ENCODE measurements at regions not wholly inside any gene's neighbourhood (a gene's known extent, or its start where the extent isn't known, plus 50 kb on each side); places are given as distances from the start of the nearest gene placed in this dataset.

GRCh38 chrX:55151199-55151598 is 62.4 kb downstream of the PAGE2 start:
- H3K56ac ChIP-seq (ENCODE audit: insufficient read length, low read depth, low read length): no peak overlapping the region
- no peak overlapping the region for H3K27ac Mint-ChIP-seq
- no peak overlapping the region for H3K27ac ChIP-seq (ENCODE audit: insufficient read length, low read depth, low read length)
- no peak overlapping the region for H2BK5ac ChIP-seq (ENCODE audit: insufficient read length, low read length)
- H3K9me3 Mint-ChIP-seq: peaks cover 44 to 45% of the 10 kb centered on the region in 2 experiments
- no peak overlapping the region for H3K4me3 Mint-ChIP-seq
- H3K4me1 ChIP-seq (ENCODE audit: insufficient read depth, low read length): no peaks in the 10 kb centered on the region
- H3K4ac ChIP-seq (ENCODE audit: low read depth, low read length): no peak overlapping the region
- no peak overlapping the region for H3K23ac ChIP-seq (ENCODE audit: insufficient read length, low read depth, low read length)
- no peak overlapping the region for H3K14ac ChIP-seq (ENCODE audit: insufficient read depth, low read length)
- TF ChIP-seq CTCF (conservative IDR thresholded peaks at IDR 0.05): no peak
- no peak overlapping the region for H4K91ac ChIP-seq (ENCODE audit: insufficient read length, low read depth, low read length)
- H4K5ac ChIP-seq (ENCODE audit: insufficient read length, low read depth, low read length): no peak overlapping the region
- no peaks in the 10 kb centered on the region for H3K27me3 Mint-ChIP-seq (ENCODE audit: low read depth)
- no peak overlapping the region for H2AK5ac ChIP-seq (ENCODE audit: insufficient read length, low read length)
- no peaks in the 10 kb centered on the region for H4K20me1 ChIP-seq (ENCODE audit: control insufficient read depth, insufficient read depth, insufficient read length)
- H3K23me2 ChIP-seq (ENCODE audit: insufficient read length, low read depth, low read length, poor library complexity, severe bottlenecking): no peaks in the 10 kb centered on the region
- H2BK120ac ChIP-seq (ENCODE audit: low read depth, low read length, poor library complexity, severe bottlenecking): no peak overlapping the region
- peaks cover 0 to 3% of the 10 kb centered on the region in 2 experiments; a peak in 1 of 4 replicates for H3K4me1 Mint-ChIP-seq
- H2BK15ac ChIP-seq (ENCODE audit: low read depth, low read length): no peak overlapping the region
- peaks cover 0 to 4% (median 0%) of the 10 kb centered on the region in 3 experiments; a peak in 3 of 7 replicates for H3K36me3 Mint-ChIP-seq (ENCODE audit: insufficient read depth in 1 of 3, low read depth in 3 of 3)
- peaks cover 5% of the 10 kb centered on the region for H3K9me3 ChIP-seq (ENCODE audit: control insufficient read depth, low read depth, low read length)
- H3K27me3 ChIP-seq (ENCODE audit: insufficient read depth, low read length): no peaks in the 10 kb centered on the region
- WGBS (ENCODE audit: extremely low coverage, insufficient read length, low lambda C conversion rate): no CpG with 5 or more reads among the region's 5 CpGs
- H3K79me2 ChIP-seq (ENCODE audit: insufficient read depth, low read length): no peaks in the 10 kb centered on the region
- H3K79me1 ChIP-seq (ENCODE audit: insufficient read depth, low read depth, low read length, poor library complexity, severe bottlenecking): no peaks in the 10 kb centered on the region
- H3K9ac ChIP-seq (ENCODE audit: extremely low read depth, insufficient read length, low read length): no peak overlapping the region
- H4K8ac ChIP-seq (replicated peaks; ENCODE audit: insufficient read length, low read depth, low read length): no peak overlapping the region
- no peak for DNase-seq
- H2AFZ ChIP-seq (ENCODE audit: low read length): no peak overlapping the region
- H2BK20ac ChIP-seq (ENCODE audit: low read depth, low read length, poor library complexity, severe bottlenecking): no peak overlapping the region
- no peak overlapping the region for H3K4me2 ChIP-seq (ENCODE audit: insufficient read depth, insufficient read length, low read length)
- H2BK12ac ChIP-seq (ENCODE audit: insufficient read length, low read depth, low read length): no peak overlapping the region
- no peak overlapping the region for H3K18ac ChIP-seq (ENCODE audit: insufficient read length, low read depth, low read length)
- H3T11ph ChIP-seq (ENCODE audit: low read length): no peak overlapping the region
